ENCODE measurements at regions not wholly inside any gene's neighbourhood (a gene's known extent, or its start where the extent isn't known, plus 50 kb on each side); places are given as distances from the start of the nearest gene placed in this dataset.

DNA sequence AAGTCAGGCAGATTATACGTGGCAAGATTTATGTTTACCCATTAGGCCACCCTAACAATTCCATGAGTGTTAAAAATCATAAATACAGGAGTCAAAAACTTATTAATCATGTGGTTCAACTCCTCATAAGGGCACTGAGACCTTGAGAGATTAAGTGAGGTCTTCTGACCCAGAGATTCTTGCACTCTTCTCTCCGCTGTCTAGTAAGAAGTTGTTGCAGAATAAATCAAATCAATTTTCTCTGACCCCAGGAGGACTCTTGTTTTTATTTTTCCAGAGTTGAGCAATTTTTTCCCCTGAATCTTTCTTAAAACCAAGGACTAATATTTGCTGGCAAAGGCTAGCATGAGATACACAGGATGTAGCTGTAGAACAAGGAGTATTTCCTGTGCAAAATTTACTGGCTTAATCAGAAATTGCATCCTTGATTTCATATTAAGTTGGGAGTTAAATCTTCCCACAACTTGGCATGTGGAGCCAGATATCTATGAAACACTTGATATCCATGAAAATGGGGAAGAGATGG, 90.9 kb upstream of the PTHLH start:
- WGBS = 68% methylated on average over 2 of the region's 2 CpGs
- Histone ChIP-seq H3K4me1 (ENCODE audit: control insufficient read depth, insufficient read depth, low read length) (no peaks in the 10 kb centered on the region), H3K27me3 (ENCODE audit: control insufficient read depth, insufficient read depth) (no peaks in the 10 kb centered on the region), H3K4me3 (ENCODE audit: low read length) (no peak overlapping the region), H3K9me3 (ENCODE audit: control insufficient read depth, low read length) (no peaks in the 10 kb centered on the region), H3K27ac (ENCODE audit: low read length) (no peak overlapping the region)
- DNase-seq = no peak
- ATAC-seq = no peak
- intact Hi-C loops (cut with DNase I) = no loop called here

DNA sequence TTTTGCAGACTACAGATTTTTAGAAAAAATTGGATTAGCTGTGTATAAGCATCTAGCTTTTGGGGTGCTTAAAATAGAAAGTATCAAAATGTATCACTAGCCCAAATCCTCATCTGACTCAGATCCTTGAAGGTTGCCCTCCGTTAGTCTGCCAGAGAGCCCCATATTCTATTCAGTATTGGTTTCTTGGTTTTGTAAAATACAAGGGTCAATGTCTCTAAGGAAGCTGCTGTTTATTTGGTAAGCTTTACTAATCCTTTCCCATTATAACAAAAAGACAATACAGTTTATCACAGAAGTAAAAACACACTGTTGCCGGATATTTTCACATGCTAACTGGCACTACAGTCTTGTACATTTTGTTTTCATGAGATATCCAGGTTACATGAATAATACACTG, 92.8 kb upstream of the PTHLH start:
- DNase-seq (no peak), ATAC-seq (peak in 1 of 2 donors; percentile 82)
- Histone ChIP-seq H3K4me3 (ENCODE audit: low read length) (no peak overlapping the region), H3K9me3 (ENCODE audit: control insufficient read depth, low read length) (no peaks in the 10 kb centered on the region), H3K4me1 (ENCODE audit: control insufficient read depth, insufficient read depth, low read length) (no peaks in the 10 kb centered on the region), H3K27me3 (ENCODE audit: control insufficient read depth, insufficient read depth) (no peaks in the 10 kb centered on the region), H3K27ac (ENCODE audit: low read length) (no peak overlapping the region)
- intact Hi-C loops (cut with DNase I) = no loop called here
- WGBS = 72% methylated on average over 2 of the region's 2 CpGs

DNA sequence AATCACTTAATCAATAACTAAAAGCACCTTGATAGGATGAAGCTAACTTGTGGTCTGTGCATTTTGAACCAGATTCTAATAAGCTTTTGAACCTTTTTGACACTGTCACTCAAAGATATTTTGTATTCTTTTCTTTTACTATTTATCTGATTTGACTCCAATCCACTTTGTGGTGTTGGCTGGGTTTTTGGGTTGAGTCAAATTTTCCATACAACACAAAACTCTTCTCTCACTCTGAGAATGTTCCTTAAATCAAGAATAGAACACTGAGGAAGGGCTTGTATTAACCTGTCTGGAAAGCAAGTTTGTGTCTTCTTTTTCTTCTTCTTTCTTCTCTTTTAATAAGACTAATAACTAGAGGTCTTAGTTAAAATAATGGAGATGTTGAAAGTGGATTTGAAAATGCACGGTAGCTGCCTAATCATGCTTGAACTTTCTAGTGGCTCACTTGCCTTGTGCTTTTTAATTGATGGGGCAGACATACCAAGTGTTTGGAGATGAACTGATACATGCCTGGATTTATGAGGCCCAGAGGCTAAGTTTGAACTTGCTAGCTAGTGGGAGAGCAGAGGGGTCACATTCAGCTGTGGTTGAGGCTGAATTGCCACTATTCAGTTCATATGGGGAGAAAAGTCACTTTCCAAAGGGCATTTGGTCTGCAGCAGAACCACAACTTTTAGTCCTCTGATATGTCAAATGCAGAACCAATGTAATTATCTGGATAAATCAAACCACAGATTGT, 93.5 kb upstream of the PTHLH start:
- intact Hi-C loops (cut with DNase I) = no loop called here
- DNase-seq (no peak), ATAC-seq (peak in 1 of 2 donors; percentile 63)
- H3K27ac ChIP-seq (ENCODE audit: low read length) = no peak overlapping the region
- H3K4me1 ChIP-seq (ENCODE audit: control insufficient read depth, insufficient read depth, low read length) = no peaks in the 10 kb centered on the region
- 39% methylated on average over 1 of the region's 1 CpG for whole genome bisulfite sequencing
- no peaks in the 10 kb centered on the region for H3K9me3 ChIP-seq (ENCODE audit: control insufficient read depth, low read length)
- no peaks in the 10 kb centered on the region for H3K27me3 ChIP-seq (ENCODE audit: control insufficient read depth, insufficient read depth)
- no peak overlapping the region for H3K4me3 ChIP-seq (ENCODE audit: low read length)

DNA sequence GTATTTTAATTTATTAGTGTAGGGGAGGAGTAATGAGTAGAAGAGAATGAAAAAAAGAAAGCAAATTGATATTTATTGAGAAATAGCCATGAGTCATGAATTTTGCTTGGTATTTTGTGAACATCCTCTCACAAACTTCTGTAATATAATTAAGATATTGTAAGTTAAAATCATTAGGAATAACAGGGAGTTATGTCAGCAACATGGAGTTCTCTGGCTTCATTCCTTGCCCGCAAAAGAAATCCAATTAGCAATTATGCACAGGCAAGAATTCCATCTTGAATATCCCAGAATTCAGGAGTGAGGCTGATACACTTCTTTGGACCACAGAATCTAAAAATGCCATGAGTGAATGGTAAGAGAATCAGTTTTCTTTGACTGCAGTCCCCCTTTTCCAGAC, 94.3 kb upstream of the PTHLH start:
- 89% methylated on average over 1 of the region's 1 CpG for whole genome bisulfite sequencing

DNA sequence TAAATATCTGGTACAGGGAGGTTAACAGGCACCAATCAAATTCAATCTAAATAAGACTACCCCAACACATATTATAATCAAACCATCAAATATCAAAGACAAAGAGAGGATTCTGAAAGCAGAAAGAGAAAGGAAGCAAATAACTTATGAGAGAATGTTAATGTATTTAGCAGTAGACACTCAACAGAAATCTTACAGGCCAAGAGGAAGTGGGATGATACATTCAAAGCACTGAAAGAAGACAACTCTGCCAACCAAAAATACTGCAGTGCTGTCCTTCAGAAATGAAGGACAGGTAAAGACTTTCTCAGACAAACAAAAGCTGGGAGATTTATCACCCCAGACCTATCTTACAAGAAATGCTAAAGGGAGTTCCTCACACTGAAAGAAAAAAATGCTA, 95.9 kb upstream of the PTHLH start:
- intact Hi-C loops (cut with DNase I) = no loop called here
- Histone ChIP-seq H3K4me1 (ENCODE audit: control insufficient read depth, insufficient read depth, low read length) (no peaks in the 10 kb centered on the region), H3K9me3 (ENCODE audit: control insufficient read depth, low read length) (no peaks in the 10 kb centered on the region), H3K27me3 (ENCODE audit: control insufficient read depth, insufficient read depth) (no peaks in the 10 kb centered on the region), H3K27ac (ENCODE audit: low read length) (no peak overlapping the region), H3K4me3 (ENCODE audit: low read length) (no peak overlapping the region)
- DNase-seq = no peak
- no peak for ATAC-seq

More for the DNA sequence above, 94.3 kb upstream of the PTHLH start:
- H3K27me3 ChIP-seq (ENCODE audit: control insufficient read depth, insufficient read depth) = no peaks in the 10 kb centered on the region
- no peak overlapping the region for H3K27ac ChIP-seq (ENCODE audit: low read length)
- no peaks in the 10 kb centered on the region for H3K9me3 ChIP-seq (ENCODE audit: control insufficient read depth, low read length)
- H3K4me1 ChIP-seq (ENCODE audit: control insufficient read depth, insufficient read depth, low read length) = no peaks in the 10 kb centered on the region
- no peak for ATAC-seq
- DNase-seq = no peak
- no peak overlapping the region for H3K4me3 ChIP-seq (ENCODE audit: low read length)
- intact Hi-C loops (cut with DNase I) = no loop called here

DNA sequence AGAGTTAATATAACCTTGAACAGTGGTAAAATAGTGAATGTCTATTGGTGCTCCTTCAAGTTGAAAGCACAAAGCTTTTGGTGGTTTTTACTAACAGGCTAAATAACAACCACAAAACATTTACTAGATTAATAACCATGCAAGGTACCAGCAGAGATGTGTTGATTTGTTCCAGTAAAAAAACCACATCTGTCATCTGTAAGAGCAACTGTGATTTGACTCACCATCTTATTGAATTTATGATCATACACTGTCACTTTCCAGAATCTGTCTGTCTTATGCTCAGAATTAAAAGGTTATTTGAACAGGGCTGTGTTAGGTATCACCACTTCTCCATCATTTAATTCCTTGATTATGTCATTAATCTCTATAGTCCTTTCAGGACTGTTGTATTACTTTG, 107.0 kb upstream of the PTHLH start:
- H3K4me3 ChIP-seq (ENCODE audit: low read length) = no peak overlapping the region
- ATAC-seq (no peak), DNase-seq (no peak)
- intact Hi-C loops (cut with DNase I) = no loop called here
- H3K9me3 ChIP-seq (ENCODE audit: control insufficient read depth, low read length) = no peaks in the 10 kb centered on the region
- no peaks in the 10 kb centered on the region for H3K27me3 ChIP-seq (ENCODE audit: control insufficient read depth, insufficient read depth)
- no peaks in the 10 kb centered on the region for H3K4me1 ChIP-seq (ENCODE audit: control insufficient read depth, insufficient read depth, low read length)
- H3K27ac ChIP-seq (ENCODE audit: low read length) = no peak overlapping the region

DNA sequence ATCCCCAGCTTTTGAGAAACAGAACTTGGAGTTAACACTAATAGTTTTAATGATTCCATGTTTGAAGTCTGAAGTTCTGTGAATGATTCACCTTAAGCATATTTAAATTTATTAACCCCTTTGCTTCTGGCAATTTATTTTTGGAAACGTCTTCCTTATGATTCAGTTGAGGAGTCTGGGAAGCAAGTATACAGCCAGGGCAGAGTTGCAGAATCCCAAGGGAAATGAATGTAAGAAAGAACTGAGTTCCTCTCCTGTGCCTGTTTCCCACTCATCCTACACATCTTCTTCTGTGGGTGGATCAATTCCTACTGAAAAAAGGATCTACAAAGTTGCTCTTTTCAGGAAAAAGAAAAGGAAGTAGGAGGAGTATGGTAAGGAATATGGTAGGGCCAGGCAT, 108.2 kb upstream of the CCDC91 start:
- H3K27ac ChIP-seq (ENCODE audit: low read length) = no peak overlapping the region
- no peak for DNase-seq
- no peaks in the 10 kb centered on the region for H3K4me1 ChIP-seq (ENCODE audit: control insufficient read depth, insufficient read depth, low read length)
- intact Hi-C loops (cut with DNase I) = no loop called here
- no peak for ATAC-seq
- WGBS = 42% methylated on average over 1 of the region's 1 CpG
- no peaks in the 10 kb centered on the region for H3K9me3 ChIP-seq (ENCODE audit: control insufficient read depth, low read length)
- no peak overlapping the region for H3K4me3 ChIP-seq (ENCODE audit: low read length)
- no peaks in the 10 kb centered on the region for H3K27me3 ChIP-seq (ENCODE audit: control insufficient read depth, insufficient read depth)

DNA sequence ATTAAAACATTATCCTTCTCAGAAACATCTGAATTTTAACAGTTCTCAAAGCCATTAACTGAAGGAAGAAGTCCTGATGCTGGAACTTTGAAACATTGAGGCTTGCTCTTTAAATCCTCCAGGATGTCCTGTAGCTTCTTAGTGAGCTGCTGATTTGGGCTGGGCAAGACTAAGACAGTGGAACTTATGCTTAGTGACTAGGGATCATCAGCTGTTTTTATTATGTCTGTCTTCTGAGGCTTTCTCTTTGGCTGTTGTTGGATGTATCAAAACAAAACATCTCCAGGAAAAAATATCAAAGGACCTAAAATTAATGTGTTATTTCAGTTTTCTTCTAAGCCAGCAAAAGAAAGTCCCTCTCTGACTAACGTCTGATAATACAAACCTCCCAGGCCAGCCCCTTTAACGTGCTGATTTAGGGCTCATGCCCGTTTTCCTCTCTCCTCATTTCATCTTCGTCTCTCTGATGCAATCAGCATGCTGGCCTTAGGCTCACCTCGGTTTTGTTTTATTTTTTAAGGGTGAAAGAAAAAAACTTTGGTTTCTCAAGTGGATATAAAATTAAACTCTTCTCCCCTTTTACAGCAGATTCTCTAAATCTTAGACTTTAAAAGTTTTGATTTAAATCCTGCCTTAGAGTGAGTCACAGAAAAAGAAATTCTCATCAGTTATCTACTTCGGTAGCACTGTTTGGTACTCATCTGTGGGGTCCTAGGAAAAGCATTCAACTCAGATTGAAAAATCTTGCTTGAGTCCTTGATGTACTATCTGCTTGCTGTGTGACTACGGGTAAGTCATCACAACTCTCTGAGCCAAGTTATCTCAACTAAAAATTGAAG, 106.2 kb upstream of the CCDC91 start:
- H3K4me3 ChIP-seq (ENCODE audit: low read length) = no peak overlapping the region
- 55% methylated on average over 7 of the region's 7 CpGs for WGBS
- ATAC-seq = no peak
- intact Hi-C loops (cut with DNase I) = no loop called here
- no peaks in the 10 kb centered on the region for H3K4me1 ChIP-seq (ENCODE audit: control insufficient read depth, insufficient read depth, low read length)
- no peaks in the 10 kb centered on the region for H3K27me3 ChIP-seq (ENCODE audit: control insufficient read depth, insufficient read depth)
- H3K27ac ChIP-seq (ENCODE audit: low read length) = no peak overlapping the region
- DNase-seq = no peak
- no peaks in the 10 kb centered on the region for H3K9me3 ChIP-seq (ENCODE audit: control insufficient read depth, low read length)

DNA sequence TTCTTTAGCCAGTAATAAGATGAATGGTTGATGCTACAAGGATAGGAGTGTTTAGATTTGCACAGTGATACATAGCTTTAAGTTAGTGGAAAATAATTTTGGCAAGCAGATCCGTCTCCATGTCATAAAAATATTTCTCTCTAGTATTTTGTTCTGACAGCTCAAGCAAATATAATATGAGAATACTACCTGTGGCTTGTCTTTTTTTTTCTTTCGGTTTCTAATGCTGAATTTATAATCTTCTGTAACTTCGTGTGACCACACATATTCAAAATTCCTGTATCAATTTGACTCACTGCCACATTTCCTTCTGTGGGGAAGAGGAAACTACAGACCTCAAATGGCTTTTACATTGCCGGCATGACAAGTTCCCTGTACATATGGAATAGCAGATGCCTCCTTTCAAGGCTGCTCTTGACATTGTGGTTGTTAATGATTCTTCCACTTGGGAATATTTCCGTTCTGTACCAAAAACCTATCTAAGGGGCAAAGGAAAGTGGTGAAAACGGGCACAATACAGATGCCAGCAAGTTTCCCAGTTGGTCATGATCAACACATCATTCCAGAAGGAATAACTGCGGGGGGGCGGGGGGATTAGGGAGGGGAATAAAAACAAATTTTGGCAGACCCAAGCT, 103.6 kb upstream of the CCDC91 start:
- no peaks in the 10 kb centered on the region for H3K4me1 ChIP-seq (ENCODE audit: control insufficient read depth, insufficient read depth, low read length)
- no peak for ATAC-seq
- 46% methylated on average over 8 of the region's 8 CpGs for WGBS

DNA sequence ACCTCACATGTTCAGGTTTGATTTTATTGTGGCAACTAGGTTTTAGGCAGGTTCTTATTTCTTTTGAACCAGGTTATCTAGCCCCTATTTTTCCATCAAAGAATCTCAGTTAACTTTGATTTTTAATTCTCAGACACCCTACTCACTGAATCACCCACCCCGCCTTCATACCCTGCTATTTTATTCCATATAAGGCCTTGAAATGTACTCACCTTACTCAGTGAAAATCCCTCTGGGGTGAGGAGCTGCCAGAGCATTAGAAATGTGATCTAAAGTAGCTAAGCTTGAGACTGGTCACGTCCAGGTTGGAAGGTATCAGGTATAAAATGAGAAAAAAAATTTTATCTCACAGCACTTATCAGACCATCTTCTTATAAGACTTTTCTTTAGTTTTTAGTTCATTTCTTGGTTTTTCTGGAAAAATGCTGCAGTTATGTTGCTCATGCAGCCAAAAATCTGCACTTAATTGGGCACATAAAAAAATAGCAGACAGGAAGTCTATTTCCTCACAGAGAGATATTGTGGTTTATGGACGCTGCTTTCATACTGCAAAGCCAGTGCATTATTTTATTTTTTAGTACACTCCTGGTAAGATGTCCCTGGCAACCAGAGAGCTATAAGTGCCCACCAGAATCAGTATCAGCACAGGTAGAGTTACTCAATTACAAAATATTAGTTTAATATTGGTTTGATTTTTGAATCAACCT, 101.5 kb upstream of the CCDC91 start:
- intact Hi-C loops (cut with DNase I) = no loop called here
- Histone ChIP-seq H3K27me3 (ENCODE audit: control insufficient read depth, insufficient read depth) (no peaks in the 10 kb centered on the region), H3K9me3 (ENCODE audit: control insufficient read depth, low read length) (no peaks in the 10 kb centered on the region), H3K4me3 (ENCODE audit: low read length) (no peak overlapping the region), H3K4me1 (ENCODE audit: control insufficient read depth, insufficient read depth, low read length) (no peaks in the 10 kb centered on the region), H3K27ac (ENCODE audit: low read length) (no peak overlapping the region)
- DNase-seq (no peak), ATAC-seq (no peak)
- WGBS = 69% methylated on average over 3 of the region's 3 CpGs

More for the DNA sequence above, 103.6 kb upstream of the CCDC91 start:
- H3K27me3 ChIP-seq (ENCODE audit: control insufficient read depth, insufficient read depth) = no peaks in the 10 kb centered on the region
- DNase-seq = no peak
- H3K4me3 ChIP-seq (ENCODE audit: low read length) = no peak overlapping the region
- intact Hi-C loops (cut with DNase I) = no loop called here
- no peaks in the 10 kb centered on the region for H3K9me3 ChIP-seq (ENCODE audit: control insufficient read depth, low read length)
- no peak overlapping the region for H3K27ac ChIP-seq (ENCODE audit: low read length)
